GM21526 (cell line): ENCODE measurements at regions not wholly inside any gene's neighbourhood (a gene's known extent, or its start where the extent isn't known, plus 50 kb on each side); places are given as distances from the start of the nearest gene placed in this dataset.
A peak's percentile ranks its signal among the peaks of the same experiment; 100 is the strongest.
"Not testable (repeated sequence)": the region's sequence is repeated elsewhere in the genome, so short reads cannot be mapped to it uniquely, and the experiment has no call there.

Source experiments
- ATAC-seq: cut with Tn5 transposase; IDR thresholded peaks from one replicate; pipeline ENCODE4 v1.9.1; 2021; ENCODE audit warnings: moderate library complexity; ENCODE audit not compliant: unreplicated experiment, low FRiP score

GRCh38 chr5:37929791-37930190, 90.0 kb upstream of the GDNF start:
- ATAC-seq, result no peak

- not testable (repeated sequence) for ATAC-seq
Measured at GRCh38 chr5:37927753-37928152, 87.9 kb upstream of the GDNF start.

- no peak for ATAC-seq
Measured at GRCh38 chr5:37926732-37927131, 86.9 kb upstream of the GDNF start.

- ATAC-seq, result no peak
Measured at GRCh38 chr5:37921452-37921851, 81.6 kb upstream of the GDNF start.

GRCh38 chr5:37918424-37918823, 78.6 kb upstream of the GDNF start:
- no peak for ATAC-seq

GRCh38 chr5:37916525-37916924, 76.7 kb upstream of the GDNF start:
- ATAC-seq, result no peak

- ATAC-seq, result peak; percentile 78
Measured at GRCh38 chr5:37915097-37915736, 75.4 kb upstream of the GDNF start.

GRCh38 chr5:37909610-37910266, 69.9 kb upstream of the GDNF start:
- ATAC-seq, result peak; percentile 87

GRCh38 chr5:37906416-37906815, 66.6 kb upstream of the GDNF start:
- no peak for ATAC-seq

GRCh38 chr5:37905230-37905629, 65.4 kb upstream of the GDNF start:
- ATAC-seq, result no peak

GRCh38 chr5:37902323-37902722, 62.5 kb upstream of the GDNF start:
- ATAC-seq, result no peak

- no peak for ATAC-seq
Measured at GRCh38 chr5:37900692-37901091, 60.9 kb upstream of the GDNF start.

- no peak for ATAC-seq
Measured at GRCh38 chr5:37899037-37899436, 59.2 kb upstream of the GDNF start.

- ATAC-seq, result no peak
Measured at GRCh38 chr5:37896159-37896558, 56.3 kb upstream of the GDNF start.

GRCh38 chr5:37893434-37894134, 53.7 kb upstream of the GDNF start:
- ATAC-seq, result no peak

- no peak for ATAC-seq
Measured at GRCh38 chr5:37892586-37892985, 52.7 kb upstream of the GDNF start.

- no peak for ATAC-seq
Measured at GRCh38 chr5:37891832-37892231, 52.0 kb upstream of the GDNF start.

GRCh38 chr5:37889612-37890317, 49.9 kb upstream of the GDNF start:
- ATAC-seq, result no peak
